ENCODE measurements at regions not wholly inside any gene's neighbourhood (a gene's known extent, or its start where the extent isn't known, plus 50 kb on each side); places are given as distances from the start of the nearest gene placed in this dataset.

- Histone ChIP-seq H3K4me3 (ENCODE audit: low read depth in 1 of 2, low read length in 1 of 2) (no peak overlapping the region), H3K9me3 (no peaks in the 10 kb centered on the region), H3K27ac (no peak overlapping the region), H3K4me1 (ENCODE audit: control insufficient read depth in 1 of 2, insufficient read depth in 1 of 2, low read depth in 1 of 2, low read length in 1 of 2) (no peaks in the 10 kb centered on the region), H3K27me3 (no peaks in the 10 kb centered on the region), H3K36me3 (no peaks in the 10 kb centered on the region)
- TF ChIP-seq, protein P1, sequence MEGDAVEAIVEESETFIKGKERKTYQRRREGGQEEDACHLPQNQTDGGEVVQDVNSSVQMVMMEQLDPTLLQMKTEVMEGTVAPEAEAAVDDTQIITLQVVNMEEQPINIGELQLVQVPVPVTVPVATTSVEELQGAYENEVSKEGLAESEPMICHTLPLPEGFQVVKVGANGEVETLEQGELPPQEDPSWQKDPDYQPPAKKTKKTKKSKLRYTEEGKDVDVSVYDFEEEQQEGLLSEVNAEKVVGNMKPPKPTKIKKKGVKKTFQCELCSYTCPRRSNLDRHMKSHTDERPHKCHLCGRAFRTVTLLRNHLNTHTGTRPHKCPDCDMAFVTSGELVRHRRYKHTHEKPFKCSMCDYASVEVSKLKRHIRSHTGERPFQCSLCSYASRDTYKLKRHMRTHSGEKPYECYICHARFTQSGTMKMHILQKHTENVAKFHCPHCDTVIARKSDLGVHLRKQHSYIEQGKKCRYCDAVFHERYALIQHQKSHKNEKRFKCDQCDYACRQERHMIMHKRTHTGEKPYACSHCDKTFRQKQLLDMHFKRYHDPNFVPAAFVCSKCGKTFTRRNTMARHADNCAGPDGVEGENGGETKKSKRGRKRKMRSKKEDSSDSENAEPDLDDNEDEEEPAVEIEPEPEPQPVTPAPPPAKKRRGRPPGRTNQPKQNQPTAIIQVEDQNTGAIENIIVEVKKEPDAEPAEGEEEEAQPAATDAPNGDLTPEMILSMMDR (IDR thresholded peaks at IDR 0.05), result no peak
Observed at GRCh38 chr17:71934520-71934919, 186.3 kb upstream of the SOX9 start.

GRCh38 chr17:71935341-71935740 lies 185.5 kb upstream of the SOX9 start:
- Histone ChIP-seq H3K27ac (no peak overlapping the region), H3K27me3 (no peaks in the 10 kb centered on the region), H3K9me3 (no peaks in the 10 kb centered on the region), H3K4me3 (ENCODE audit: low read depth in 1 of 2, low read length in 1 of 2) (no peak overlapping the region), H3K36me3 (no peaks in the 10 kb centered on the region), H3K4me1 (ENCODE audit: control insufficient read depth in 1 of 2, insufficient read depth in 1 of 2, low read depth in 1 of 2, low read length in 1 of 2) (no peaks in the 10 kb centered on the region)
- TF ChIP-seq, protein P1 (IDR thresholded peaks at IDR 0.05), result no peak

- TF ChIP-seq, protein P1 (IDR thresholded peaks at IDR 0.05), result no peak
- Histone ChIP-seq H3K9me3 (no peaks in the 10 kb centered on the region), H3K36me3 (no peaks in the 10 kb centered on the region), H3K27ac (no peak overlapping the region), H3K4me1 (ENCODE audit: control insufficient read depth in 1 of 2, insufficient read depth in 1 of 2, low read depth in 1 of 2, low read length in 1 of 2) (no peaks in the 10 kb centered on the region), H3K4me3 (ENCODE audit: low read depth in 1 of 2, low read length in 1 of 2) (no peak overlapping the region), H3K27me3 (no peaks in the 10 kb centered on the region)
Observed at GRCh38 chr17:71936977-71937376, 183.8 kb upstream of the SOX9 start.

- H3K4me3 ChIP-seq (ENCODE audit: low read depth in 1 of 2, low read length in 1 of 2), result no peak overlapping the region
- TF ChIP-seq, protein P1 (IDR thresholded peaks at IDR 0.05), result no peak
- no peaks in the 10 kb centered on the region for H3K27me3 ChIP-seq
- no peaks in the 10 kb centered on the region for H3K4me1 ChIP-seq (ENCODE audit: control insufficient read depth in 1 of 2, insufficient read depth in 1 of 2, low read depth in 1 of 2, low read length in 1 of 2)
- H3K36me3 ChIP-seq, result no peaks in the 10 kb centered on the region
- H3K9me3 ChIP-seq, result no peaks in the 10 kb centered on the region
- H3K27ac ChIP-seq, result no peak overlapping the region
Observed at GRCh38 chr17:71937914-71938313, 182.9 kb upstream of the SOX9 start.

GRCh38 chr17:71938340-71939010 lies 182.3 kb upstream of the SOX9 start:
- no peaks in the 10 kb centered on the region for H3K27me3 ChIP-seq
- H3K9me3 ChIP-seq, result no peaks in the 10 kb centered on the region
- no peaks in the 10 kb centered on the region for H3K4me1 ChIP-seq (ENCODE audit: control insufficient read depth in 1 of 2, insufficient read depth in 1 of 2, low read depth in 1 of 2, low read length in 1 of 2)
- H3K36me3 ChIP-seq, result no peaks in the 10 kb centered on the region
- TF ChIP-seq, protein P1 (IDR thresholded peaks at IDR 0.05), result no peak
- no peak overlapping the region for H3K27ac ChIP-seq
- no peak overlapping the region for H3K4me3 ChIP-seq (ENCODE audit: low read depth in 1 of 2, low read length in 1 of 2)
